K562 (cell line): ENCODE measurements at regions not wholly inside any gene's neighbourhood (a gene's known extent, or its start where the extent isn't known, plus 50 kb on each side); places are given as distances from the start of the nearest gene placed in this dataset.

Experiments
- ATAC-seq: fragments of 200-7000 bp; cut with Tn5 transposase; 3 replicates; pipeline ENCODE4 v1.9.1; 2020; ENCODE audit warnings: moderate library complexity
- BruUV-seq: library from RNA; stranded (reverse); fragments of 400-500 nt; replicated peaks from 2 replicates; lab custom pipeline; 2021; lab: Mats Ljungman, UMichigan
- CTCF ChIA-PET: fragments of 300-600 bp; formaldehyde crosslinking; extraction: SDS; loops from one replicate; lab custom pipeline; 2021; ENCODE audit warnings: low intra/inter-chr PET ratio; lab: Yijun Ruan, JAX
- POLR2A ChIA-PET: fragments of 300-600, 350-650 bp; sonication (Branson Sonifier 250); formaldehyde crosslinking; extraction: SDS; loops from one replicate; lab custom pipeline; 2021; ENCODE audit warnings: antibody characterized with exemption, inconsistent platforms; lab: Yijun Ruan, JAX
- DNase-seq, 4 experiments: peaks; one replicate each; pipeline versions ENCODE4 v3.0.0 to v3.0.0-alpha.2; 2011 to 2018; ENCODE audit warnings: low spot score in 3 of 4, mixed read lengths in 3 of 4; ENCODE audit errors: extremely low read depth in 1 of 4
- FAIRE-seq: peaks from 2 replicates; lab custom pipeline; 2011; peaks lifted over from hg19 to GRCh38; lab: Jason Lieb, UNC
- H2AFZ ChIP-seq: 2 replicates; pipeline ENCODE4 v1.6.0; 2011; ENCODE audit warnings: low read depth, low read length, control low read depth, inconsistent platforms
- H3K27ac ChIP-seq: fragments of 200-600 bp; 3 replicates; pipeline ENCODE4 v1.8.0; 2011; ENCODE audit warnings: low read depth, mild to moderate bottlenecking, control low read depth, inconsistent platforms, low read length, moderate library complexity, mixed read lengths; ENCODE audit errors: extremely low read depth
- H3K27me3 ChIP-seq, 2 experiments: fragments of 300-600 bp in 1 of 2; 2 replicates in 1 of 2; 3 replicates in 1 of 2; pipeline versions ENCODE4 v1.6.0 to v1.8.0; 2011; ENCODE audit warnings: inconsistent platforms in 2 of 2, low read length in 2 of 2, mild to moderate bottlenecking in 1 of 2, mixed read lengths in 1 of 2, moderate library complexity in 1 of 2; ENCODE audit not compliant: control insufficient read depth in 2 of 2, insufficient read depth in 2 of 2
- H3K36me3 ChIP-seq: fragments of 300-600 bp; 3 replicates; pipeline ENCODE4 v1.8.0; 2011; ENCODE audit warnings: mild to moderate bottlenecking, low read length, inconsistent platforms; ENCODE audit not compliant: control insufficient read depth, insufficient read depth
- H3K4me1 ChIP-seq, 2 experiments: fragments of 200-600 bp in 1 of 2; replicated peaks in 1 of 2; 2 replicates in 1 of 2; 3 replicates in 1 of 2; pipeline versions ENCODE4 v1.5.1 to v1.8.0; 2011; ENCODE audit warnings: inconsistent platforms in 2 of 2, low read length in 2 of 2, mild to moderate bottlenecking in 1 of 2, mixed read lengths in 1 of 2, moderate library complexity in 1 of 2; ENCODE audit not compliant: control insufficient read depth in 2 of 2, insufficient read depth in 2 of 2
- H3K4me2 ChIP-seq: 2 replicates; pipeline ENCODE4 v1.6.1; 2011; ENCODE audit warnings: low read length, control low read depth, inconsistent platforms, mixed read lengths; ENCODE audit not compliant: insufficient read depth
- H3K4me3 ChIP-seq: fragments of 200-600 bp; sonication (generic), shearing (Covaris generic); 2 replicates; pipeline ENCODE4 v1.5.1; 2016; ENCODE audit warnings: control low read depth, inconsistent platforms
- H3K79me2 ChIP-seq: fragments of 200-600 bp; 3 replicates; pipeline ENCODE4 v1.8.0; 2011; ENCODE audit warnings: low read length, inconsistent platforms; ENCODE audit not compliant: control insufficient read depth, insufficient read depth
- H3K9ac ChIP-seq, 2 experiments: 2 replicates each; pipeline versions ENCODE4 v1.6.0 to v1.6.1; 2011; ENCODE audit warnings: low read depth in 2 of 2, low read length in 2 of 2, control low read depth in 1 of 2, inconsistent platforms in 1 of 2, mild to moderate bottlenecking in 1 of 2, mixed read lengths in 1 of 2; ENCODE audit not compliant: insufficient read depth in 1 of 2
- H3K9me1 ChIP-seq: one replicate; pipeline ENCODE4 v1.6.0; 2011; ENCODE audit warnings: inconsistent platforms, mild to moderate bottlenecking, low read length, moderate library complexity; ENCODE audit not compliant: control insufficient read depth, insufficient read depth
- H3K9me3 ChIP-seq: replicated peaks from 2 replicates; pipeline ENCODE4 v1.5.1; 2011; ENCODE audit warnings: low read depth, low read length, inconsistent platforms; ENCODE audit not compliant: control insufficient read depth, insufficient read depth
- H4K20me1 ChIP-seq: replicated peaks from 2 replicates; pipeline ENCODE4 v1.6.1; 2011; ENCODE audit warnings: low read length, inconsistent platforms, mixed read lengths; ENCODE audit not compliant: control insufficient read depth, insufficient read depth
- CXXC5 ChIP-seq: fragments of 250-450 bp; sonication (Bioruptor Pico); IDR thresholded peaks from 2 replicates; pipeline ENCODE4 v1.8.0; 2022; ENCODE audit warnings: inconsistent platforms, mild to moderate bottlenecking, moderate library complexity
- ETV6 ChIP-seq, 3 experiments: fragments of 150-350 bp in 1 of 3; sonication (generic) in 1 of 3; formaldehyde crosslinking in 1 of 3; IDR thresholded peaks; 2 replicates each; pipeline versions ENCODE4 v1.6.1 to v1.8.0; 2014 to 2022; ENCODE audit warnings: borderline replicate concordance in 2 of 3, low read depth in 2 of 3, antibody characterized with exemption in 1 of 3, low read length in 1 of 3, mild to moderate bottlenecking in 1 of 3, missing genetic modification reagents in 1 of 3
- FOXJ3 ChIP-seq: sonication (generic); formaldehyde crosslinking; IDR thresholded peaks from 2 replicates; pipeline ENCODE4 v1.4.0; 2020; ENCODE audit warnings: mild to moderate bottlenecking, missing genetic modification reagents
- JUND ChIP-seq, 2 experiments: IDR thresholded peaks; 2 replicates in 1 of 2; 3 replicates in 1 of 2; pipeline ENCODE4 v1.6.1; 2011; ENCODE audit warnings: borderline replicate concordance in 2 of 2, low read depth in 2 of 2, low read length in 2 of 2, improper control_type of control experiment in 1 of 2, missing biosample characterization in 1 of 2, missing genetic modification characterization in 1 of 2, missing genetic modification reagents in 1 of 2
- NCOA4 ChIP-seq: fragments of 450-650 bp; IDR thresholded peaks from 2 replicates; pipeline ENCODE4 v1.6.1; 2018; ENCODE audit warnings: mild to moderate bottlenecking; ENCODE audit not compliant: partially characterized antibody
- NR2C1 ChIP-seq, 2 experiments: fragments of 450-650 bp; IDR thresholded peaks; 2 replicates each; pipeline ENCODE4 v1.6.1; 2017; ENCODE audit warnings: mild to moderate bottlenecking in 2 of 2, antibody characterized with exemption in 1 of 2, inconsistent platforms in 1 of 2, missing compliant biosample characterization in 1 of 2, missing genetic modification characterization in 1 of 2
- SNIP1 ChIP-seq: fragments of 450-650 bp; IDR thresholded peaks from 2 replicates; pipeline ENCODE4 v1.7.1; 2017; ENCODE audit warnings: low read depth, mild to moderate bottlenecking
- ZNF146 ChIP-seq: IDR thresholded peaks from one replicate; pipeline ENCODE4 v1.6.1; 2018; ENCODE audit warnings: missing compliant biosample characterization; ENCODE audit not compliant: unreplicated experiment
- WGBS: fragments of 100-300 bp; shearing (Covaris generic); methylation state at CpG from one replicate; pipeline ENCODE4 v1.1.6; 2016; ENCODE audit warnings: low coverage, mixed read lengths; ENCODE audit not compliant: insufficient coverage; ENCODE audit errors: missing lambda C conversion rate; 5-methylcytosine and 5-hydroxymethylcytosine counted together
- in situ Hi-C: fragments of 300-500 bp; cut with MboI; formaldehyde crosslinking; loops from 4 replicates; pipeline ENCODE4 v1.15.0; 2018; ENCODE audit warnings: inconsistent platforms, mixed read lengths
- intact Hi-C: fragments of 100-400 bp; cut with micrococcal nuclease; formaldehyde crosslinking; loops from 2 replicates; pipeline ENCODE4 v1.14.2; 2022
- TF ChIP-seq, protein P1 (sequence below): fragments of 450-650 bp; IDR thresholded peaks from 2 replicates; pipeline ENCODE4 v1.6.1; 2016; ENCODE audit warnings: missing biosample characterization, missing genetic modification characterization

GRCh38 chr14:98082833-98083232 lies 1189.2 kb downstream of the BCL11B start:
- Histone ChIP-seq H3K27me3 (no peaks in the 10 kb centered on the region), H3K4me2 (no peak overlapping the region), H4K20me1 (no peaks in the 10 kb centered on the region), H3K79me2 (no peaks in the 10 kb centered on the region), H3K9me1 (no peaks in the 10 kb centered on the region), H3K9ac (no peak overlapping the region), H2AFZ (no peak overlapping the region), H3K27ac (no peak overlapping the region), H3K4me1 (no peaks in the 10 kb centered on the region), H3K9me3 (no peaks in the 10 kb centered on the region), H3K4me3 (no peak overlapping the region), H3K36me3 (no peaks in the 10 kb centered on the region)
- in situ Hi-C loops (no loop called here), intact Hi-C loops (no loop called here)
- CTCF ChIA-PET = no interaction called here
- FAIRE-seq (no peak), DNase-seq (no peak), ATAC-seq (no peak)
- POLR2A ChIA-PET = no interaction called here
- TF ChIP-seq, protein P1, sequence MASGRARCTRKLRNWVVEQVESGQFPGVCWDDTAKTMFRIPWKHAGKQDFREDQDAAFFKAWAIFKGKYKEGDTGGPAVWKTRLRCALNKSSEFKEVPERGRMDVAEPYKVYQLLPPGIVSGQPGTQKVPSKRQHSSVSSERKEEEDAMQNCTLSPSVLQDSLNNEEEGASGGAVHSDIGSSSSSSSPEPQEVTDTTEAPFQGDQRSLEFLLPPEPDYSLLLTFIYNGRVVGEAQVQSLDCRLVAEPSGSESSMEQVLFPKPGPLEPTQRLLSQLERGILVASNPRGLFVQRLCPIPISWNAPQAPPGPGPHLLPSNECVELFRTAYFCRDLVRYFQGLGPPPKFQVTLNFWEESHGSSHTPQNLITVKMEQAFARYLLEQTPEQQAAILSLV (tag) = no peak
- TF ChIP-seq CXXC5 (CRISPR knock-in tag) = no peak
- no peak for TF ChIP-seq NCOA4
- no peak for TF ChIP-seq SNIP1
- TF ChIP-seq ETV6 (IDR thresholded peaks at IDR 0.05; ENCODE audit: borderline replicate concordance in 1 of 2, low read depth in 2 of 2, low read length in 1 of 2) = no peak
- TF ChIP-seq ETV6 (CRISPR knock-in tag; IDR thresholded peaks at IDR 0.05; ENCODE audit: borderline replicate concordance) = no peak
- no peak for TF ChIP-seq ZNF146
- no peak for TF ChIP-seq JUND (IDR thresholded peaks at IDR 0.05; ENCODE audit: borderline replicate concordance, low read depth, low read length)
- no peak for TF ChIP-seq JUND (tag; IDR thresholded peaks at IDR 0.05; ENCODE audit: borderline replicate concordance, low read depth, low read length)
- no peak for TF ChIP-seq FOXJ3 (CRISPR knock-in tag)
- no peak for TF ChIP-seq NR2C1 (IDR thresholded peaks at IDR 0.05)
- TF ChIP-seq NR2C1 (tag; IDR thresholded peaks at IDR 0.05) = no peak
- no TSS peak for BruUV-seq
- WGBS = 0% methylated on average over 1 of the region's 1 CpG
